Astrocyte (in vitro differentiated cells and primary cell): ENCODE measurements at regions not wholly inside any gene's neighbourhood (a gene's known extent, or its start where the extent isn't known, plus 50 kb on each side); places are given as distances from the start of the nearest gene placed in this dataset.
"Not testable (repeated sequence)": the region's sequence is repeated elsewhere in the genome, so short reads cannot be mapped to it uniquely, and the experiment has no call there.

Experiments
- DNase-seq: peaks from one replicate; pipeline ENCODE4 v3.0.0-alpha.2; 2010; ENCODE audit warnings: low read depth
- FAIRE-seq: peaks from 2 replicates; lab custom pipeline; 2011; peaks lifted over from hg19 to GRCh38; lab: Jason Lieb, UNC
- H2AFZ ChIP-seq: 2 replicates; pipeline ENCODE4 v1.6.0; 2012; ENCODE audit warnings: low read depth, low read length, inconsistent platforms
- H3K27ac ChIP-seq: 2 replicates; pipeline ENCODE4 v1.5.1; 2011; ENCODE audit warnings: low read depth, low read length, inconsistent platforms
- H3K27me3 ChIP-seq: 2 replicates; pipeline ENCODE4 v1.6.0; 2011; ENCODE audit warnings: low read length, inconsistent platforms; ENCODE audit not compliant: insufficient read depth
- H3K36me3 ChIP-seq: 2 replicates; pipeline ENCODE4 v1.5.1; 2011; ENCODE audit warnings: low read length, inconsistent platforms; ENCODE audit not compliant: insufficient read depth
- H3K4me1 ChIP-seq: 2 replicates; pipeline ENCODE4 v1.5.1; 2011; ENCODE audit warnings: low read length, inconsistent platforms; ENCODE audit not compliant: insufficient read depth
- H3K4me2 ChIP-seq: 2 replicates; pipeline ENCODE4 v1.6.0; 2012; ENCODE audit warnings: low read length, inconsistent platforms
- H3K4me3 ChIP-seq: 2 replicates; pipeline ENCODE4 v1.5.1; 2011; ENCODE audit warnings: low read depth, mild to moderate bottlenecking, low read length, inconsistent platforms; ENCODE audit not compliant: insufficient read depth
- H3K79me2 ChIP-seq: 2 replicates; pipeline ENCODE4 v1.6.0; 2012; ENCODE audit warnings: mild to moderate bottlenecking, low read length, inconsistent platforms; ENCODE audit not compliant: insufficient read depth
- H3K9ac ChIP-seq: 2 replicates; pipeline ENCODE4 v1.6.0; 2012; ENCODE audit warnings: mild to moderate bottlenecking, low read length, inconsistent platforms
- H3K9me3 ChIP-seq: 2 replicates; pipeline ENCODE4 v1.5.1; 2012; ENCODE audit warnings: low read depth, mild to moderate bottlenecking, low read length, inconsistent platforms; ENCODE audit not compliant: insufficient read depth
- H4K20me1 ChIP-seq: 2 replicates; pipeline ENCODE4 v1.6.0; 2012; ENCODE audit warnings: low read length, inconsistent platforms; ENCODE audit not compliant: insufficient read depth
- H3K27ac Mint-ChIP-seq: one replicate; pipeline ENCODE4 v1.8.0; 2021; ENCODE audit warnings: mild to moderate bottlenecking, mixed read lengths; ENCODE audit not compliant: unreplicated experiment
- H3K27me3 Mint-ChIP-seq: one replicate; pipeline ENCODE4 v1.8.0; 2021; ENCODE audit warnings: low read depth, mixed read lengths; ENCODE audit not compliant: unreplicated experiment
- H3K36me3 Mint-ChIP-seq: one replicate; pipeline ENCODE4 v1.8.0; 2021; ENCODE audit warnings: low read depth, mixed read lengths; ENCODE audit not compliant: unreplicated experiment
- H3K4me1 Mint-ChIP-seq: one replicate; pipeline ENCODE4 v1.8.0; 2021; ENCODE audit warnings: low read depth, mixed read lengths; ENCODE audit not compliant: unreplicated experiment
- H3K4me3 Mint-ChIP-seq: one replicate; pipeline ENCODE4 v1.8.0; 2021; ENCODE audit warnings: mild to moderate bottlenecking, moderate library complexity, mixed read lengths; ENCODE audit not compliant: unreplicated experiment
- H3K9me3 Mint-ChIP-seq: one replicate; pipeline ENCODE4 v1.8.0; 2021; ENCODE audit warnings: mild to moderate bottlenecking, mixed read lengths; ENCODE audit not compliant: unreplicated experiment
- EZH2 ChIP-seq: IDR thresholded peaks from 2 replicates; pipeline ENCODE4 v1.6.1; 2012; ENCODE audit warnings: mild to moderate bottlenecking, low read length, inconsistent platforms; ENCODE audit not compliant: insufficient read depth
- TF ChIP-seq, protein P1 (sequence below): IDR thresholded peaks from 2 replicates; pipeline ENCODE4 v1.5.1; 2011; ENCODE audit warnings: low read depth, mild to moderate bottlenecking, inconsistent platforms, low read length, moderate library complexity; ENCODE audit not compliant: insufficient read depth

DNA sequence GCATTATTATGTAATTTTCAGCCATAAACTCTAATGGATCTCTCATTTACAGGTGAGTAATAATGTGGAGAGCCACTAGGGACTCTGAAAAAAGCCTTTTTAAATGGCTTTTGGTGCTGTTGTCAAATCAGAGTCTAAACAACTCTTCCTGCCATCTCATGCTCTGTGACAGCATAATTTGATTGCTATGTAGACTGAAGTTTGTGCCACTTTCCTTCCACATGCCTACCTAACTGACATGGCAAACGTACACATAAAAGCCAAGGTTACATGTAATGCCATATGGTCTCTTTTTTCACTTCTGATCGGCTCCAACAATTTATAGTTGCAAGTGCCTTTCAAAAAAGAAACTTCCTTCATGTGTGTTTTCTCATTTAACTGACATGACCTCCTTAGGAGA is 94.3 kb downstream of the SH2D1A start:
- Histone ChIP-seq H4K20me1 (no peaks in the 10 kb centered on the region), H3K27ac (no peak overlapping the region)
- H3K36me3 Mint-ChIP-seq: no peaks in the 10 kb centered on the region

GRCh38 chrX:124441971-124442590 is 95.7 kb downstream of the SH2D1A start:
- Mint-ChIP-seq H3K4me1 (no peaks in the 10 kb centered on the region), H3K36me3 (no peaks in the 10 kb centered on the region), H3K4me3 (no peak overlapping the region), H3K9me3 (no peaks in the 10 kb centered on the region), H3K27ac (no peak overlapping the region), H3K27me3 (no peaks in the 10 kb centered on the region)
- no peak for TF ChIP-seq EZH2
- TF ChIP-seq, protein P1, sequence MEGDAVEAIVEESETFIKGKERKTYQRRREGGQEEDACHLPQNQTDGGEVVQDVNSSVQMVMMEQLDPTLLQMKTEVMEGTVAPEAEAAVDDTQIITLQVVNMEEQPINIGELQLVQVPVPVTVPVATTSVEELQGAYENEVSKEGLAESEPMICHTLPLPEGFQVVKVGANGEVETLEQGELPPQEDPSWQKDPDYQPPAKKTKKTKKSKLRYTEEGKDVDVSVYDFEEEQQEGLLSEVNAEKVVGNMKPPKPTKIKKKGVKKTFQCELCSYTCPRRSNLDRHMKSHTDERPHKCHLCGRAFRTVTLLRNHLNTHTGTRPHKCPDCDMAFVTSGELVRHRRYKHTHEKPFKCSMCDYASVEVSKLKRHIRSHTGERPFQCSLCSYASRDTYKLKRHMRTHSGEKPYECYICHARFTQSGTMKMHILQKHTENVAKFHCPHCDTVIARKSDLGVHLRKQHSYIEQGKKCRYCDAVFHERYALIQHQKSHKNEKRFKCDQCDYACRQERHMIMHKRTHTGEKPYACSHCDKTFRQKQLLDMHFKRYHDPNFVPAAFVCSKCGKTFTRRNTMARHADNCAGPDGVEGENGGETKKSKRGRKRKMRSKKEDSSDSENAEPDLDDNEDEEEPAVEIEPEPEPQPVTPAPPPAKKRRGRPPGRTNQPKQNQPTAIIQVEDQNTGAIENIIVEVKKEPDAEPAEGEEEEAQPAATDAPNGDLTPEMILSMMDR: no peak
- Histone ChIP-seq H3K36me3 (no peaks in the 10 kb centered on the region), H3K27ac (no peak overlapping the region), H3K9ac (no peak overlapping the region), H2AFZ (no peak overlapping the region), H4K20me1 (no peaks in the 10 kb centered on the region), H3K4me3 (no peak overlapping the region), H3K4me1 (no peaks in the 10 kb centered on the region), H3K27me3 (no peaks in the 10 kb centered on the region), H3K79me2 (no peaks in the 10 kb centered on the region), H3K9me3 (no peaks in the 10 kb centered on the region), H3K4me2 (no peak overlapping the region)
- FAIRE-seq (peak; percentile 88), DNase-seq (no peak)

More for the DNA sequence above, 94.3 kb downstream of the SH2D1A start:
- H3K9me3 Mint-ChIP-seq: no peaks in the 10 kb centered on the region
- FAIRE-seq (no peak), DNase-seq (no peak)
- Histone ChIP-seq H3K36me3 (no peaks in the 10 kb centered on the region), H3K4me2 (no peak overlapping the region), H3K4me1 (no peaks in the 10 kb centered on the region), H2AFZ (no peak overlapping the region), H3K4me3 (no peak overlapping the region), H3K9ac (no peak overlapping the region), H3K79me2 (no peaks in the 10 kb centered on the region), H3K27me3 (no peaks in the 10 kb centered on the region), H3K9me3 (no peaks in the 10 kb centered on the region)
- no peak overlapping the region for H3K4me3 Mint-ChIP-seq
- H3K27me3 Mint-ChIP-seq: no peaks in the 10 kb centered on the region
- H3K4me1 Mint-ChIP-seq: no peaks in the 10 kb centered on the region
- H3K27ac Mint-ChIP-seq: no peak overlapping the region
- TF ChIP-seq, protein P1: no peak
- no peak for TF ChIP-seq EZH2

DNA sequence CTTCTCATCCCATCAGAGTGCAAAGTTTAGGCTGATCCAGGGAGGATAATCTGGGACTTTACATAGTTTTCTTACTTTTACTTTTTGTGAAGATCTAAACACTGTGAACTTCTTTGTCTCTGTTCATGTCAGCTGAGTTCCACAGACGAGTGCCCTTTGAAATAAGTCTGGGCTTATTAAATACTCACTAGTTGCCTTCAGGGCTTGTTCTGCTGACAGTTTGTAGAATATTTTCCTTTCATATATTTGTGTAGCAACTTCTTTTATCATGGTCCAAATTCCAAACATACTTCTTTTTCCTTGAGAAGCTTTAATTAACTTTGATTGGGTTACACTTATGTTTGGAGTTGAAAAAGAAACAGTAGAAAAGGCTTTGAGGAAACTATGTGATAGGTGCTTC is 109.6 kb downstream of the SH2D1A start:
- FAIRE-seq (no peak), DNase-seq (no peak)
- Histone ChIP-seq H2AFZ (no peak overlapping the region), H4K20me1 (no peaks in the 10 kb centered on the region), H3K9ac (no peak overlapping the region), H3K4me1 (no peaks in the 10 kb centered on the region), H3K79me2 (no peaks in the 10 kb centered on the region), H3K27me3 (no peaks in the 10 kb centered on the region), H3K9me3 (no peaks in the 10 kb centered on the region), H3K27ac (no peak overlapping the region), H3K36me3 (no peaks in the 10 kb centered on the region), H3K4me2 (no peak overlapping the region), H3K4me3 (no peak overlapping the region)
- Mint-ChIP-seq H3K9me3 (no peaks in the 10 kb centered on the region), H3K27ac (no peak overlapping the region), H3K36me3 (no peaks in the 10 kb centered on the region), H3K4me3 (no peak overlapping the region), H3K4me1 (peaks cover 4% of the 10 kb centered on the region), H3K27me3 (no peaks in the 10 kb centered on the region)
- TF ChIP-seq EZH2: no peak
- TF ChIP-seq, protein P1: no peak

DNA sequence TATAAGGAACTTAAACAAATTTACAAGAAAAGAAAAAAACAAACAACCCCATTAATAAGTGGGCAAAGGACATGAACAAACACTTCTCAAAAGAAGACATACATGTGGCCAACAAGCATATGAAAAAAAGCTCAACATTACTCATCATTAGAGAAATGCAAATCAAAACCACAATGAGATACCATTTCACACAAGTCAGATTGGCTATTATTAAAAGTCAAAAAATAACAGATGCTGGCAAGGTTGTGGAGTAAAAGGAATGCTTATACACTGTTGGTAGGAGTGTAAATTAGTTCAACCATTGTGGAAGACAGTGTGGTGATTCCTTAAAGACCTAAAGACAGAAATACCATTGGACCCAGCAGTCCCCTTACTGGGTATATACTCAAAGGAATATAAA is 113.5 kb downstream of the SH2D1A start:
- not testable (repeated sequence) for H3K4me1 ChIP-seq, H3K27ac Mint-ChIP-seq, H3K36me3 Mint-ChIP-seq, H3K27me3 ChIP-seq, H3K27me3 Mint-ChIP-seq, H3K4me2 ChIP-seq, H3K9ac ChIP-seq, FAIRE-seq, H3K36me3 ChIP-seq, DNase-seq, H2AFZ ChIP-seq, H3K4me3 ChIP-seq, H3K9me3 ChIP-seq, H3K79me2 ChIP-seq, H4K20me1 ChIP-seq, H3K4me3 Mint-ChIP-seq, H3K9me3 Mint-ChIP-seq, H3K27ac ChIP-seq, H3K4me1 Mint-ChIP-seq
